ENCODE measurements at regions not wholly inside any gene's neighbourhood (a gene's known extent, or its start where the extent isn't known, plus 50 kb on each side); places are given as distances from the start of the nearest gene placed in this dataset.
A peak's percentile ranks its signal among the peaks of the same experiment; 100 is the strongest.

DNA sequence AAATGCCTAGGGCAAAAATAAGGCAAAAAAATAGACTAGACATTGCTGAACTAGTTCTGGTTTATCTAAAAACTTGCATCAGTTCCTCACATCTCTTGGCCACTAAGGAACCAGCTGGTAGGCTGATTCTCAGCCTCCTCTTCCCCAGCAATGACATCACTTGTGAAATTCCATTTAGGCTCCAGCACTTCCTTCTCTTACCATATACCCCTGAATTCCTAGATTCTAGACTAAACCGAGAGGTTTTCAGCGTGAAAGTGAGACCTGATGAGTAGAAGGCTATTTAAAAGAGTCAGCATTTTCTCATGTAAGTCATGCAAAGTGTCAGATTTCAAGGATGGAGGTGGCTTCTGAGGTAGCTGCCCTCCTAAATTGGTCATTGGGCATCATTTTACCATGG, 247.1 kb upstream of the CDIN1 start:
- peak; percentile 3 for DNase-seq (ENCODE audit: low read depth)

GRCh38 chr15:36332896-36333295, 246.5 kb upstream of the CDIN1 start:
- no peak for DNase-seq (ENCODE audit: low read depth)

DNA sequence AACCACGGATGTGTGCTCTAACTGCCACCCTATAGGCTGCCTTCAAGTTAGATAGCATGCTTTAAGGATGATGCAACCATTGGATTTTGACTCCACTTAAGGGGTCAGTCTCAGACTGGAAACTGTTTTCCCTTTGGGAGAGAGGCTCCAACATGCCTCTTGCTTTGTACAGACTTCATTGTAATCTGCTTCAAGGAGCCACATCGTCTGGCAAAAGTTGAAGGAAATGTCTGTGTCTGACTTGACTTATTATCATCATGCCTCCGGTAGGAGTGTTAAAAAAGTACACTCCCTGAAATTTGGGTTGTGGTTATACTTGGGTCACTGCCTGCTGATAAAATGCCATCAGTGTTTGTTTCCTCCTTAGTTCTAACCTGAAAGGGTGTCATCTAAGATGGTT, 245.4 kb upstream of the CDIN1 start:
- no peak for DNase-seq (ENCODE audit: low read depth)

DNA sequence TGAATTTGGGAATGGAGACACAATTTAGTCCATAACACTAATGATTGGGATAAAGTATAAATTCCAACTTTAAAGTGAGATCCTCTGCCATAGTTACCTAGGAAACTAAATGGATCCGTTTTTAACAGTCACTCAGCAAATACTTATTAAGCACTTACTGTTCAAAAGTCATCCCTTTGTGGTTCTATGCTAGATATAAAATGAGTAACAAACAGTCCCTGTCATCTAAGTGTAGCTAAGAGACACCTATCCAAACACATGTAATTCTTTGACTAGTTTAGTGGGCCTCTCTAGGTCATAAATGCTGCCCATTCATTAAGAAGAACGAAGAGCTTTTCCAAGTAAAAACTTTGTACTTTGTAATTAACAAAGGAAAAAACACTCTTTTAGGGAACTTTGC, 244.2 kb upstream of the CDIN1 start:
- no peak for DNase-seq (ENCODE audit: low read depth)

DNA sequence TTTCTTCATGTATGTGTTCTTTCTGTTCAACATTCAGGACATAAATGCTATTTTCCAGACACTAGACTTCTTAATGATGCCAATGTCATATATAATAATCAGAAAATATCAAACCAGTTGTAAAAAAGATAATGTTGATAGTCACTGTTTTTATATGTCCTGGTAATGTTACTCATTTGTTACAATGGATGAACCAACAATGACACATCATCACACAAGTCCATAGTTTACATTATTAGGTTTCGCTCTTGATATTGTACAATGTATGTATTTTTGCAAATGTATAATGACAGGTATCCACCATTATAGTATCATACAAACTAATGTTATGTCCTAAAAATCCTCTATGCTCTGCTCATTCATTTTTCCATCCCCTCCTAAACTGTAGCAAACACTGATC, 243.8 kb upstream of the CDIN1 start:
- DNase-seq (ENCODE audit: low read depth): no peak

DNA sequence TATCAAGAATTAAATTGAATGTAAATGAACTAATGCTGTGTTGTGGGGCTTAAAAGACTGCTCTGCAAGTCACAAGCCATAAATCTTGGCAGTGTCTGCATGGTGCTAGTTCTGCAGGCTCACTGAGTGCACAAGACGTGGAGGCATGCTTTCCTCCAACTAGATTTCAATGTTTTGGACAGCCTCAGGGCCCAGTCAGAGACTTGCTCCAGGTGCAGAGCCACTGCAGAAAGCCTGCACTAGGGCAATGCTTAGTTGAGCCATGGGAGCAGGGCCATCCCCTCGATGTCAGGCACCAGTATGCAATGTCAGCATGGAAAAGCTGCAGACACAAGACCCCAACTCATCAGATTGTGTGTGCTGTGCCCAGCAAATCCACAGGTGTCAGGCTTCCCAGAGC, 234.5 kb upstream of the CDIN1 start:
- no peak for DNase-seq (ENCODE audit: low read depth)

DNA sequence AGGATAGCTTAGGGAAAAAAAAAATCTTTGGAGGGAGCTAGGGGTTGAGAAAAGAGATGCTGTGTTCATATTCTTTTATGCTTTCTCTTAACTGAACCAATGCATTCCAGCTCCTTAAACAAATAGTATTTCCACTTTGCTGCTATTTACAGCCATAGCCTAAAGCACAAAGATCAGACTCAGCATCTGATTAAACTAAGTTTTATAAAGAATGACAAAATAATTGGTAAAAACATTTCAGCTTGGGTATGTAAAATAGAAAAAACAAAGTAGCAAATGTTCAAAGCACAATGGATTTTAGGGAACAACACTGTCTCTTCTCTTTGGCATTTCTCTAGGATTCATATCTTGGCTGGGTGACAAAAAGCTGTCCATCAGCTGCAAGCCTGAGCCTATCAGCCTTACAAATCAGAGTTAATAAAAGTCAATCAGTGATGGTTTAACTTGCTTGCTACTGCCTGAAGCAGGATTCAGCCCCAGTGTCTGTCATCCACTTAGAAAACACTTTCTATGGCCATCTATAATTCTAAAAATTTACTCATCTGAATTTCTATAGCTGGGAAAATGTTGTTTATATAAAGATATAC, 232.1 kb upstream of the CDIN1 start:
- DNase-seq (ENCODE audit: low read depth): no peak

GRCh38 chr15:36356466-36356865, 223.0 kb upstream of the CDIN1 start:
- DNase-seq (ENCODE audit: low read depth): no peak

DNA sequence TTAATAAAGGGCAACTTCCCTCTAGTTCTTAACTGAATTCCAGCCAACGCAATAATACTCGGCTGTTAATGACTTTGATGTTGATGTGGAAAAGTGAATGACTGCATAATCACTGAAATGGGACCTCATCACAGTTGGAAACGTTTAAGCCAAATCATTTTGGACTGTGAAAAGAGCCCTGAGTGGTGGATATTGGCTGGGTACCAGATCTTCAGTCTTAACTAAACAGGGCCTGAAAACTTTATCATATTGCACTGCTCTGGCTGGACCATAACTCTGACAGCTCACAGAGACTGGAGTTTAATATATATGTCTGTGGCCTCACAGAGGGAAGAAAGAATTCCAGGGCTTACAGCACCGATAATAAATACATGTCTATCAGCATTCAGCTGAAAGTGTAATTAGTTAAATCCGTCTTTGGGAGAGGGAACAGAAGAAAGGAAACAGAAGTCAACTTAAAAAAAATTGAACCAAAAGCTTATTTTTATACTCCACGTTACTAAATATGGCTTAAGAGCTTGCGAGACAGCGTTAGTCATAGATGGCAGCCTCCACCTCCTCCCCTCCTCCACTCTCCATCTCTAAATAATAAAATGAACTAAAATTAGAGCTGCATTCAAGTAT, 222.3 kb upstream of the CDIN1 start:
- DNase-seq (ENCODE audit: low read depth): peak; percentile 57

- peak; percentile 84 for DNase-seq (ENCODE audit: low read depth)
These were observed 221.3 kb upstream of the CDIN1 start for GRCh38 chr15:36358094-36358493.

GRCh38 chr15:36358523-36358922, 220.9 kb upstream of the CDIN1 start:
- DNase-seq (ENCODE audit: low read depth): peak; percentile 64

GRCh38 chr15:36359286-36359685, 220.1 kb upstream of the CDIN1 start:
- no peak for DNase-seq (ENCODE audit: low read depth)

- DNase-seq (ENCODE audit: low read depth): no peak
These were observed 218.0 kb upstream of the CDIN1 start for GRCh38 chr15:36361351-36361870.

DNA sequence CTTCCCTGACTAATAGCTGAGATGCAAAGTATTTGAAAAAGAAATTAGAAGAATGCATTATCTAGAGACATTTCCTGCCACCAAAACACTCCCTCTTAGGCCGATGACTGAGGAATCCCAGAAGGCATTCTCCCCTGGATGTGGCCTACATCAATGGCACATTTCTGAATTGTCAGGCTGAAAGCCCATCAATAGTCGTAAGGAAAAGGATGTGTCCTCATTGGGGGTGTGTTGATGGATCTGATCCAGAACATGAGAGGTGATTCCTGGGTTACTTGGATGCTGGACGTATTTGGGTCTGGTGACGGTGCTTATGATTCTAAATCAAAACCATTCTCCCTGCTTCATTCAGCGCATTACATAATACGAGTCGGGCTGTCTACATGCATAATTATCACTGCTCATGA, 216.9 kb upstream of the CDIN1 start:
- DNase-seq (ENCODE audit: low read depth): no peak

- DNase-seq (ENCODE audit: low read depth): peak; percentile 72
These were observed 216.1 kb upstream of the CDIN1 start for GRCh38 chr15:36363335-36363734.

GRCh38 chr15:36364377-36364776, 215.0 kb upstream of the CDIN1 start:
- DNase-seq (ENCODE audit: low read depth): no peak

GRCh38 chr15:36365963-36366362, 213.5 kb upstream of the CDIN1 start:
- DNase-seq (ENCODE audit: low read depth): no peak

DNA sequence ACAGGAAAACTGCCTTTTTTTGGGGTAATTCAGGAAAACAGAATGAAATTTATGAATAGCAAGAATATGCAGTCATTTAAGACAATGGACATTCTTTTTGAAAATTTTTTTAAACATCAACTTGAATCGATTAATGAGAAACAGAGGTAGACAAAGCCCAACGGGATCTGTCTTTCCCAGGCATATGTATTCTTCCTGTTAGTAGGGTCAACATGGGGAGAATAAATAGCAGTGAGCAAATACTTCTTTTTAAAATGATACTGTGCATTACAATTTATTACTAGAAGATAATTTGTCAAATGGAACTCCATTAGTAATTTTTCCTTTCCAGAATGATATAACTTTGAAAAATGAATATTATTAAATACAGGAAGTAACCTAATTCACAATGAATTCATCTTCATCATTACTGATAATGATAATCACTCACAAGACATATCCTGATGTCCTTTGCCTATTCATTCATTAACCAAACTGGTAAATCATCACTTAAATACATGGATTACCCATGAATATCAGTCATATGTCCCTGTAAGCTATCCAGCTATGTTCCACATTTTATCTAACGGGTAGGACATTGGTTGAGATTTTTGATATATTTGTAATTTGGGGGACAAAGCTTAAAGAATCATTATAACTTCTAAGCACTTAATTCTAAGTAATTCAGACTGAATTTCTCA, 209.2 kb upstream of the CDIN1 start:
- no peak for DNase-seq (ENCODE audit: low read depth)

GRCh38 chr15:36370731-36371112, 208.7 kb upstream of the CDIN1 start:
- DNase-seq (ENCODE audit: low read depth): no peak

- DNase-seq (ENCODE audit: low read depth): no peak
These were observed 207.9 kb upstream of the CDIN1 start for GRCh38 chr15:36371509-36371908.

DNA sequence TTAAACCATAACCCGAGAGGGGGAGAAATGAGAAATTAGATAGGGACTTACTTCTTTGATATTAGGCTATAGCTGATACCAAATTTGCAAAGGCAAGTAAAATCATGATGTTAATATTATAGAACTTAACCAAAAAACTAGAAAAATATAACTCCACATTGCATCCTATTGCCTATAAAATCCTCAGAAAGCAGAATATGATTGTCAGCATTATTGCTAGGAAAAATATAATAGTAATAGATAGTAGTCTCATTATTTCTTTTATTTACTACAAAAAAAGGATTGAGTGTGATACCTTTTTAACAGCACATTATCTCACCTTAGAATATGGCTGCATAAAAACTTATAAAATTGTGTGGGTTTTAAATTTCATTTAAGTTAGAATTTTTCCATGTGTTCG, 206.5 kb upstream of the CDIN1 start:
- no peak for DNase-seq (ENCODE audit: low read depth)

- no peak for DNase-seq (ENCODE audit: low read depth)
These were observed 205.9 kb upstream of the CDIN1 start for GRCh38 chr15:36373550-36373949.

DNA sequence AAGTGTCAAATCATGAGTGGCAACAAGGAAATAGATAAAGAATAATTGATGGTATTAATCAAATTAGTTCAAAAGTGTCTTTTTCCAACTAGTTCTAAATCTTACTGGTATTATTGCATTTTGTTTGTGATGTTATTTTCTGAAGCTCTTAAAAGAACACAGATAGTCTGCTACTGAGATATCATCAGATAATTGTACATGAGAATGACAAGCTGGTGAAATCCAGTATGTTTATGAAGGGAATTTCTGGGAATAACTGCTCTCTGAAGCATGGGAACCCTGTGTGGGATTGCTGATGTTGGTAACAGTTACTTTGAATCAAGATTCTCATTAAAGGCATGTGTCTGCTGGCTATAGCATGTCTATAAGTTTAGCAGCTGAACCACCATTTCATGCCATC, 190.3 kb upstream of the CDIN1 start:
- no peak for DNase-seq (ENCODE audit: low read depth)

All from myocyte (in vitro differentiated cells).